Neural cell (in vitro differentiated cells): ENCODE measurements at regions not wholly inside any gene's neighbourhood (a gene's known extent, or its start where the extent isn't known, plus 50 kb on each side); places are given as distances from the start of the nearest gene placed in this dataset.

Source experiments
- H2AFZ ChIP-seq: fragments of 200-600, 300-800 bp; sonication (generic), shearing (Covaris generic); 2 replicates; pipeline ENCODE4 v1.6.0; 2014; ENCODE audit warnings: low read depth, mild to moderate bottlenecking, antibody characterized with exemption, low read length, moderate library complexity
- H3F3A ChIP-seq: fragments of 200-600 bp; shearing (Covaris generic); 2 replicates; pipeline ENCODE4 v1.6.1; 2016; ENCODE audit warnings: mild to moderate bottlenecking, moderate library complexity, mixed read lengths, antibody characterized with exemption, low read length; ENCODE audit not compliant: insufficient read depth, poor library complexity, severe bottlenecking
- H3K27ac ChIP-seq: fragments of 200-600, 300-800 bp; sonication (generic), shearing (Covaris generic); 2 replicates; pipeline ENCODE4 v1.5.1; 2014; ENCODE audit warnings: mild to moderate bottlenecking, low read length, moderate library complexity
- H3K27me3 ChIP-seq: fragments of 300-800, 200-600 bp; sonication (generic), shearing (Covaris generic); 2 replicates; pipeline ENCODE4 v1.6.0; 2014; ENCODE audit warnings: mild to moderate bottlenecking, low read depth, low read length, moderate library complexity; ENCODE audit not compliant: insufficient read depth
- H3K36me3 ChIP-seq: fragments of 300-800, 200-600 bp; sonication (generic), shearing (Covaris generic); 2 replicates; pipeline ENCODE4 v1.5.1; 2014; ENCODE audit warnings: mild to moderate bottlenecking, antibody characterized with exemption, low read length, moderate library complexity; ENCODE audit not compliant: insufficient read depth
- H3K4me2 ChIP-seq: fragments of 300-800, 200-600 bp; sonication (generic), shearing (Covaris generic); 2 replicates; pipeline ENCODE4 v1.6.0; 2014; ENCODE audit warnings: mild to moderate bottlenecking, low read length
- H3K4me3 ChIP-seq: fragments of 300-800, 200-600 bp; sonication (generic), shearing (Covaris generic); 2 replicates; pipeline ENCODE4 v1.5.1; 2014; ENCODE audit warnings: mild to moderate bottlenecking, low read length, moderate library complexity
- H3K79me2 ChIP-seq: fragments of 200-600 bp; shearing (Covaris generic); replicated peaks from 2 replicates; pipeline ENCODE4 v1.6.0; 2014; ENCODE audit warnings: mild to moderate bottlenecking, low read length, moderate library complexity; ENCODE audit not compliant: insufficient read depth
- H3K9ac ChIP-seq: fragments of 300-800, 200-600 bp; sonication (generic), shearing (Covaris generic); 2 replicates; pipeline ENCODE4 v1.6.1; 2016; ENCODE audit warnings: mild to moderate bottlenecking, low read length, mixed read lengths
- H3K9me2 ChIP-seq: fragments of 200-600 bp; shearing (Covaris generic); 2 replicates; pipeline ENCODE4 v1.6.1; 2016; ENCODE audit warnings: mild to moderate bottlenecking, low read length, mixed read lengths; ENCODE audit not compliant: insufficient read depth
- H3K9me3 ChIP-seq: fragments of 200-600, 300-800 bp; sonication (generic), shearing (Covaris generic); 2 replicates; pipeline ENCODE4 v1.6.1; 2016; ENCODE audit warnings: mild to moderate bottlenecking, mixed run types, low read length, moderate library complexity, mixed read lengths
- H4K20me1 ChIP-seq: fragments of 200-600 bp; shearing (Covaris generic); 2 replicates; pipeline ENCODE4 v1.6.1; 2016; ENCODE audit warnings: mild to moderate bottlenecking, mixed run types; ENCODE audit not compliant: insufficient read depth
- CTCF ChIP-seq: fragments of 450-650 bp; IDR thresholded peaks from 2 replicates; pipeline ENCODE4 v1.5.1; 2014; ENCODE audit warnings: antibody characterized with exemption, mild to moderate bottlenecking, moderate library complexity; ENCODE audit not compliant: poor library complexity, severe bottlenecking
- EP300 ChIP-seq: fragments of 450-650 bp; conservative IDR thresholded peaks from 2 replicates; pipeline ENCODE4 v1.6.1; 2014; ENCODE audit warnings: antibody characterized with exemption, mild to moderate bottlenecking, moderate library complexity; ENCODE audit not compliant: poor library complexity, severe bottlenecking
- EZH2 ChIP-seq: fragments of 200-600, 300-800 bp; shearing (Covaris generic), sonication (generic); IDR thresholded peaks from 2 replicates; pipeline ENCODE4 v1.6.1; 2014; ENCODE audit warnings: antibody characterized with exemption, low read length, borderline replicate concordance, mild to moderate bottlenecking; ENCODE audit not compliant: insufficient read depth, poor library complexity, severe bottlenecking
- MXI1 ChIP-seq: fragments of 450-650 bp; conservative IDR thresholded peaks from 2 replicates; pipeline ENCODE4 v1.6.1; 2014; ENCODE audit warnings: antibody characterized with exemption, mild to moderate bottlenecking; ENCODE audit not compliant: poor library complexity, severe bottlenecking
- POLR2AphosphoS5 ChIP-seq: IDR thresholded peaks from 2 replicates; pipeline ENCODE4 v1.6.1; 2012
- RAD21 ChIP-seq: fragments of 450-650 bp; conservative IDR thresholded peaks from 2 replicates; pipeline ENCODE4 v1.6.1; 2014; ENCODE audit warnings: antibody characterized with exemption, mild to moderate bottlenecking, moderate library complexity
- REST ChIP-seq: IDR thresholded peaks from 2 replicates; pipeline ENCODE4 v1.6.1; 2012; ENCODE audit warnings: borderline replicate concordance
- SMC3 ChIP-seq: fragments of 450-650 bp; conservative IDR thresholded peaks from 2 replicates; pipeline ENCODE4 v1.6.1; 2014; ENCODE audit warnings: antibody characterized with exemption, mild to moderate bottlenecking, moderate library complexity; ENCODE audit not compliant: poor library complexity
- TAF1 ChIP-seq: IDR thresholded peaks from 2 replicates; pipeline ENCODE4 v1.6.1; 2012; ENCODE audit warnings: low read depth

GRCh38 chr1:168795681-168796080 lies 66.7 kb upstream of the DPT start:
- H3F3A ChIP-seq: no peaks in the 10 kb centered on the region
- TF ChIP-seq CTCF (no peak), POLR2AphosphoS5 (no peak), EP300 (no peak)
- H3K9ac ChIP-seq: no peak overlapping the region
- H4K20me1 ChIP-seq: no peaks in the 10 kb centered on the region
- H3K27me3 ChIP-seq: no peaks in the 10 kb centered on the region
- H3K9me2 ChIP-seq: no peaks in the 10 kb centered on the region
- no peak overlapping the region for H3K27ac ChIP-seq
- H3K9me3 ChIP-seq: no peaks in the 10 kb centered on the region
- no peak overlapping the region for H3K4me3 ChIP-seq
- H3K36me3 ChIP-seq: no peaks in the 10 kb centered on the region
- no peak overlapping the region for H3K4me2 ChIP-seq
- no peaks in the 10 kb centered on the region for H3K79me2 ChIP-seq
- no peak overlapping the region for H2AFZ ChIP-seq

- TF ChIP-seq RAD21: no peak
- no peak for TF ChIP-seq POLR2AphosphoS5
- TF ChIP-seq EZH2: no peak
- no peak for TF ChIP-seq TAF1
- TF ChIP-seq MXI1: no peak
- TF ChIP-seq REST: no peak
- TF ChIP-seq EP300: no peak
- no peak for TF ChIP-seq SMC3
- TF ChIP-seq CTCF: no peak
- no peaks in the 10 kb centered on the region for H3K79me2 ChIP-seq
- H3K27ac ChIP-seq: no peak overlapping the region
These were observed 71.1 kb upstream of the DPT start for GRCh38 chr1:168799927-168800605.

More at GRCh38 chr1:168799927-168800605, 71.1 kb upstream of the DPT start:
- no peaks in the 10 kb centered on the region for H3K9me2 ChIP-seq
- H3K36me3 ChIP-seq: no peaks in the 10 kb centered on the region
- H3K27me3 ChIP-seq: no peaks in the 10 kb centered on the region
- H3K4me3 ChIP-seq: no peak overlapping the region
- no peak overlapping the region for H3K9ac ChIP-seq
- no peaks in the 10 kb centered on the region for H4K20me1 ChIP-seq
- H3K4me2 ChIP-seq: no peak overlapping the region
- no peaks in the 10 kb centered on the region for H3F3A ChIP-seq
- no peak overlapping the region for H2AFZ ChIP-seq
- H3K9me3 ChIP-seq: no peaks in the 10 kb centered on the region
